GM18519 (cell line): ENCODE measurements at regions not wholly inside any gene's neighbourhood (a gene's known extent, or its start where the extent isn't known, plus 50 kb on each side); places are given as distances from the start of the nearest gene placed in this dataset.
"Not testable (repeated sequence)": the region's sequence is repeated elsewhere in the genome, so short reads cannot be mapped to it uniquely, and the experiment has no call there.

Experiments used
- ATAC-seq: cut with Tn5 transposase; IDR thresholded peaks from one replicate; pipeline ENCODE4 v1.9.1; 2021; ENCODE audit warnings: mild to moderate bottlenecking, moderate library complexity; ENCODE audit not compliant: unreplicated experiment, low FRiP score

DNA sequence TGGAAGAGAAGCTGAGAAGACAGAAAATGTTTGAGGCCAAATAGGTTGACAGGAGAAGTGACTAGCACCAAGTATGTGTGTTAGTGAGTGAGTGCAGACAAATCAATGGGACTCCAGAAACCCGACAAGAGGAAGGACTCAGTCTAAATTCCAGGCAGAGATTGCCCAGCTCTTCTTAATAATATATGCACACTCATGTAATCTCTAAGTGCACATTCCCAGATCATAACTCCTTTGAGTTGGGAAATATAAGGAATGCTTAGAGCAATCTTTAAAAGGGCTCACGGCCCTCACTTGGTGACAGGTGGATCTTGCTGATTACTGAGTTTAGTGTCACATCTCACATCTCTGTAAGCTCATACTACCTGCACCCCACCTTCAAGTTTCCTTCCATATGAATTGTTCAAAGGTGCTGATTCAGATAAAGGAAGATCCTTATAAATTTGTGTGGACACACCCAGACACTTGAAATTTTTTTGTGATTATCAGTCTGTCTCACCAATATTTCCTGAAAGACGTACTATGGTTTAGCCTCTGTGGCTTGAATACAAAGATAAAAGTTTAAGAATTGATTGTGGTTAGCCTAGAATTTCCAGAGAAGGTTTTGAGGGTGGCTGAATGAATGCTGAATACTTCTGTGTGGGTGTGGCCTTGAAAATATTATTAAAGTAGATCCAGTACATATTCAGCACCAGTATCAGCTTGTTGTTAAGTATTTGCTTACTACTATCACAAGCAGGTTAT is 205.1 kb upstream of the UGT8 start:
- ATAC-seq: no peak

DNA sequence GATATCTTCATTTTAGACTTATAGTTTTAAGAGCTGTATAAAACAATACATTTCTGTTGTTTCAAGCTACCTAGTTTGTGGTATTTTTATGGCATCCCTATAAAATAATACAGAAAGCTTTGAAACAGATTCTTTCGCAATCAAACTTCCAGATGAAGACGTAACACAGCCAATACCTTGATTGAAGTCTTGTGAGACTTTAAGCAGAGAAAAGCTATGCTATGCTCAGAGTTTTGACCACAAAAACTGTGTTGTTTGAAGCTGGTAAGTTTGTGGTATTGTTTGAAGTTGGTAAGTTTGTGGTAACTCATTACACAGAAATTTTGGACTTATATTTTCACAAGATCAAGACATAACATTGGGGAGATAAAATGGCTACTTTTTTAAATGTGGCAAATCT is 201.8 kb upstream of the UGT8 start:
- no peak for ATAC-seq

DNA sequence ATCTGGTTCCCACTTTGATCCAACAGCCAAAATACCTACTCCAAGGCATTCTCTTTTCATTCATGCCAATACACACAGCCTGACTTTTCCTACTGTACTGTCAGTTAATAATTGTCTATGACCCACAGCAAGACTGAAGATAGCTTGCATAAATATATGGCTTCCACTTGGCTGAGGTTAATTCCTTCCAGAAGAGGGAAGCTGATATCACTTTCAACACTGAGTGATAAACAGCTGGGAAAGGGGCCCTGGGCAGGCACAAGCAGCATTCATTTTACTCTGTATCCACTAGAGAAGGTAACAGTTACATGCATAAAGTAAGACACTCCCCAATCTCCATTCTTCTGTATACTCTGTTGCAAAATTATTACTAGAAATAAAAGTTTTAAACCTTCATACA is 200.2 kb upstream of the UGT8 start:
- no peak for ATAC-seq

DNA sequence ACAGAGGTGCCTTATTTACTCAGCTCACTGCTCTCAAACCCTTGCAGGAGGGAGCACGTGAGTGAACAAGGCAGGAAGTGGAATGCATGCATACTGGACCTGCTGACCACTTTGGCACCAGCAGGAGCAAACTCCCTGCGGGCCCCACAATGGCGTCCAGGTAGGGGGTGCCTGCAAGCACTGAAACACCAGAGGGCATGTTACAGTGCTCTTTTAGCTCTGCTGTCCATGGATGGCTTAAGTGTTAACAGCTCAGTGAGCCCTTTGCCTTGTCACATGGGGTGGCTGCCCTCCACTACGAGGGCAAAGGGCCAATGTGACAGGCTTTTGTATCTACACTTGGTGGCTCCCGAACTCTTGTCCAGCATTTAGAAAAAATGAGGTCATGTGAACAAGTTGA is 199.5 kb upstream of the UGT8 start:
- ATAC-seq: no peak

DNA sequence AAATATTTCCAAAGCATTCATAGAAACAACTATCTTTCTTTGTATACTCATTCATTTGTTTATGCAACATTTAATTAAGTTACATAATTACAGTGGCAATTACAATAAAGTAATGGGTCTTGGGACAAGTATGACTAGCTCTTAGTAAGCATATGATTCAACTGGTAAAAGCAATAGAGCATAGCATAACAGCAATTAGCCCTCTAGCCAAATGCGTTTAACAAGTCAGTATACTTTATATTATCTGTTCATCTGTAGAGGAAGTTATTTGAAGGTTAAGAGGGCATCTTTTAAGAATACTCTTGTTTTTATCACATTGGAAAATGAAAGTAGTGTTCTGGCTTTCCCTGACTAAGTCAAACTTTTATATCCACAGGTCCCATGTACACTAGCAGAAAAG is 198.1 kb upstream of the UGT8 start:
- no peak for ATAC-seq

DNA sequence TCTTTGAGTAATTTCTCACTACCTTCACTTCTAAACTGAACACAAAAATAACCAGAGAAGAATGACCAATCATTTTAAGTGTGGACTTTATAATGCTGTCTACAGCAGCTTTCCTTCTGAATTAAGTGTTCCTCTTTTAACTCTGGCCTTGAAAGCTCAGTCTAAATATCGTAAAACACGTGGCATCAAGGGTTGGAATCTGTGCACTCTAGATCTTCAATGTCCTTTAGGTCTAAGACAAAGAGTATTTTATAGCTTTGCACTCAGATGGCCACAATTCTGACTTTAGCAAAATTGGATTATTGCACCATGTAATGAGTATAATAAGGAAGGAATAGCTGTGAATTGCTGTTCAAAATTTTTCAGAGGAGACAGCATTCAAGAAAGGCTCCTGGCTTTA is 197.1 kb upstream of the UGT8 start:
- no peak for ATAC-seq

DNA sequence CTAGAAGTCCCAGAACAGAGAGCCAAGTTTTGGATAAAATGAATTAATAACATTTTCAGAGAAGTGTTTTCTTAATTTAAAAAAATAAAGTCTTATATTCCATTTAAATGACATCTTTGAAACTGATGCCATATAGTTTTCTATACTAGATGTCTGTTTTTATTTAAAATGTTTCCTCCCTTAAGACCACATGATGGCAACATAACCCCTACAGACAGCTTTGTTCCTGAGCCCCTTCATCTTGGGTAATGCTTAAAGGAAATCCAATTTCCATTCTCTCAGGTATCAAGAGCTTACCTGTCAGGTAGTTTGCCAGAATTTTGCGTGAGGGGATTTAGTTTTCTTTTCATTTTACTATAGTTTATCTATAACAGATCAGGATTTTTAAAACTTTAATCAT is 181.4 kb upstream of the UGT8 start:
- no peak for ATAC-seq

DNA sequence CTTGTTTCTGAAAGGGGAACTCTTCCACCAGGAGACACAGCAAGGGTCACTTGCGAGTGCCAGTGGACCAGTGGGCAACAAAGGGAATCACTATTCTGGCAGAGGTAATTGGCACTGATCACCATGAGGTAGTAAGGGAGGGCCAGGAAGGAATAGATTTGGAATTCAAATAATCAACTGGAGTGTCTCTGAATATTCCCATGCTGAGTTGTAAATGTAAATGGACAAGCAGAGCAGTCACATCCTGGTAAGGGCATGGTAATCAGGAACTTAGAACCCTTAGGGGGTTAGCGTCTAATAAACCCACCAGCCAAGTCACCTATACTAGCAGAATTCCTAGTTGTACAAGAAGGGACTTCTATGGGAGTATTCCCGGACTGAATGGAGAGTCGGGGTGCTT is 178.5 kb upstream of the UGT8 start:
- no peak for ATAC-seq

DNA sequence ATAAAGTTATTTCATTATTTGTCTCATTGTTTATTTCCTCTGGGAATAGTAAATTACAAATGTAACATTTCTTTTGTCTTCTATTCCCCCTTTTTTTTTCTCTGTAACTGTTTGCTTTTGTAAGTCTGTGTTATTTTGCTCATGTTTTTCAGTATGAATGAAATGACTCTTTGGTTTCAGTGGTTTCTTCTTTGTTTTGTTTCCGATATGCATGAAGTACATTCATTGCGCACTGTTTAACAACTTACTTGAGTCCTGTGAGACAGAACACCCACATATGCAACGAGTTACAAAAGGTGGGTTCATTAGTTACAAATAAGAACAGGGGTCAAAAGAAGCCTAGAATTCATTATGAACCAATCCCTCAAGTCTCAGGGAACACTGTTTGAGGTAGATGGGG is 175.0 kb upstream of the UGT8 start:
- ATAC-seq: peak; percentile 99

DNA sequence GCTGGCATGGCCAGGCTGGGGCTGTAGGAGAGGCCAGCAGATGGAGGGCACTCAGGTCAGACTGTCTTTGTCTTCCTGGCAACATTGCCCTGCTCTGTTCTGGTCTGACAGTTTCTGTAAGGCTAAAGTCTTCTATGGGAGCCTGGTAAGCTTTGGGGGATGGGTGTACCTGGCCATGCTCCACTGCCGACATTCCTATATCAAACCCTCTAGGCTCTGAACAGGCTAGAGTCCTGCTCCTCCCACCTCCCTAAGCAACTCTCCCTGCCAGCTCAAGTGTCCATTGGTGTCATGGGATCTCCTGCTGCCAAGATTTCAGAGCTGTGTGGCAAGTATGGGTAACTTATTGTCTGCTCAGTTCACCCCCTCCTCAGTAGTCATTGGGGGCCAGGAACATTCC is 163.5 kb upstream of the UGT8 start:
- no peak for ATAC-seq

DNA sequence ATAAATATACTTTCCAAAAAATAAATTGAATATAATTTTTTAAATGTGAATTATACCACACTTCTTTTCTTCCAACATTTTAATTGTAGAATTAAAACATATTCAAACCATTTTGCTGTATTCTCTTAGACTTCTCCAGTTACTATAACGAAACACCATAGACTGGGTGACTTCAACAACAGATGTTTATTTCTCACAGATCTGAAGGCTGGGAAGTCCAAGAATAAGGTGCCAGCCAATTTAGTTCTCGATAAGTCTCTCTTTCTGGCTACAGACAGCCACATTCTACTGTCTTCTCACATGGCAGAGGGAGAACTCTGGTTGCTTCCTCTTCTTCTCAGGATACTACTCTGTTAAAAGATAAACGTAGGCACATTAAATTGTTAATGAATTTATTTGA is 155.8 kb upstream of the UGT8 start:
- ATAC-seq: no peak

DNA sequence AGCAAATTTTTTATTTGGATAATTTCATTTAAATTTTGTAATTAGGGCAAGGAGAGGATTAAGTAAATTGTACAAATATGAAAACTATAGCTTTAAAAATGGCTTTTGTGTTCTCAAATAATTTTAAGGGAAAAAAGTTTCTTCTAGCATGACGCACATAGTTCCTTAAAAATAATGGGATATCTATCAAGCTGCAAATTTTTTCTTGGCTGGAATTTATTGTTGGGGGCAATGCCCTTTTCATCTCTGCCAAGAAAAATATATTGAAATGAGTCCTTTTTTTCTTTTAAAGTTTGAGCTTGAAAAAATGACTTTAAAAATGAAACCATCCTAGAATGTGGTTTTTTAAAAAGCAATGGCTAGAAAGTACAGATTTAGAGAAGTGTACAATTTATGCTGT is 154.4 kb upstream of the UGT8 start:
- ATAC-seq: no peak

DNA sequence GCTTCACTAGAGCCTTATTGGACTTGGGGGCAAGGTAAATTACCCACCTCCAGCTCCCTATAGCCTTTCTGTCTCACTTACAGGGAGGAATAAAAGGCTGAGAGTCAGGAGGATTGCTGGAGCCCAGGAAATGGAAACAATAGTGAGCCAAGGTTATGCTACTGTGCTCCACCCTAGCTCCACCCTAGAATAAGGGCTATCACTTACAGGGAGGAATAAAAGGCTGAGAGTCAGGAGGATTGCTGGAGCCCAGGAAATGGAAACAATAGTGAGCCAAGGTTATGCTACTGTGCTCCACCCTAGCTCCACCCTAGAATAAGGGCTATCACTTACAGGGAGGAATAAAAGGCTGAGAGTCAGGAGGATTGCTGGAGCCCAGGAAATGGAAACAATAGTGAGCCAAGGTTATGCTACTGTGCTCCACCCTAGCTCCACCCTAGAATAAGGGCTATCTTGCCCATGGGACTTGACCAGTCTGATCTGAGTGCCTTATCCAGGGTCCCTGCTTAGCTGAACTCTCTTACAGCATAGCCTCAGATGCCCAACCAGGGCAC is 150.6 kb upstream of the UGT8 start:
- ATAC-seq: not testable (repeated sequence)

DNA sequence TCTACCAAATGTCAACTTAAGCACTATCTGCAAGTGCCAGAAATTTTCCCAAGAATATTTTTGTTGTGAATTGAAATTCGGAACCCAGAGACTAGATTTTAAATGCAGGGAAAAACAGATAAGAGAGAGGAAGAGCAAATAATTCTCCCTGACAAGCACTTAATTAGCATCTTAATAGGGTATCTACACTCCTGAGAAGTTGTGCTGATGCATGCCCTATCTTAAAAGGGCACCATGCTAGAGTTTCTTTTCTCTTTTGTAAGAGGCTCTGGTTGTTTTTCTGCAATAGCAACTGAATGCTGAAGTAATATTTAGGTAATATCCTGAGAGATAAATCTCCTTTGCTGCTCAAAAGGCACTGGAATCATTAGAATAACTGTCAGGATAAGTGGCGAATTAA is 139.9 kb upstream of the UGT8 start:
- ATAC-seq: no peak

DNA sequence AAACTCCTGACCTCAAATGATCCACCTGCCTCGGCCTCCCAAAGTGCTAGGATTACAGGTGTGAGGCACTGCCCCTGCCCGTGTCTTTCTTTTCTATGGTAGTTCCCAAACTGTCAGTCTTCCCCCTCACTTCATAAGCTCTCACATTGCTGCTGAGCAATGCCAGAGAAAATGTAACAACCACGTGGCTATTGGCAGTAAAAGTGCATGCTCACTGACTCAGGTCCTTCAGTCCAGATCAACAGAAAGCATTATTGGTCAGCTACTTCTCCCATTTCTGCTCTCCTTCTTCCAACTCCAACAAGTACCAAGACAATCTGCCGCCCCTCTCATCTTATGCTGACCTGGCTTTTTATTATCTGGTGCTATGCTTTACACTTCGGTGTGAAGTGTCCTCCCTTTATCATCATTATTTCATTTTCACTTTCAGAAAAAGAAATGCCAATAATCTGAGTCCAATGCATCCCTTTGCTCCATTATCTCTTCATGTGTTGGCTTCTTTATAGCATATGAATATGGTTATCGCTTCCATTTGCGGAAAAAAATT is 133.8 kb upstream of the UGT8 start:
- no peak for ATAC-seq

DNA sequence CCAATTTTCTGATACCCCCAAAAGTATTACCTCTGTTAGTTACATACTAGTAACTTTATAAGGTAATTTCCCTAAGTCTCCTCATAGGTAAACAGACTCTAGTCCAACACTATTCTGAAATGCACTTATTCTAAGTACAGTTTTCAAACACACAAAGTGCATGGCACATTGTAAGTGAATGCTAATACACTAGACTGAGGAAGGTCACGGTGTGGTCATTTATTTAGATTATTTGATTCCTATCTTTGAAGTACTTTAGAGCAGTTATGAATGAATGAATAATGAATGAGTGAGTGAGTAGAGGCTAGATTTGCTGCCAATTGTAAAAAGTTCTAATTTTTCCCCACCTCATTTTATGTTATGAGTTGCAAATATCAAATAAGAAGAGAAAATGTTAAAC is 132.8 kb upstream of the UGT8 start:
- ATAC-seq: no peak

DNA sequence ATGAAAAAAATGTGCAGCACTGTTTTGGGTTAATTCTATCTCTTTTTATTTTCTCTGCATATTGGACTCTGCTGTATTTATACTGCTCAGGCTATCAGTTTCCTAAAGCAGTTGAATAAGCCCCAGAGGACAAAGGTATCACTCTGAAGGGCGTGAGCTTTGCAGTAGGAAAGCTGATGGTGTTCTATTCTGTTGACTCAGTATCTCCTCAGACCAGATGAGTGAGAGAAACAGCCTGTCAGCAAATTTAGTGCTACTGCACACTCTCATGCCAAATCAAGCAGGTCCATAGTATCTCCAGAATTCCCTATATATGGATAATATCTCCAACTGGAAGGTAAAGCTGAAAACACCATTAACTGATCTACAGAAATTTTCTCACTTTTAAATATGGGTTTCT is 132.3 kb upstream of the UGT8 start:
- no peak for ATAC-seq

DNA sequence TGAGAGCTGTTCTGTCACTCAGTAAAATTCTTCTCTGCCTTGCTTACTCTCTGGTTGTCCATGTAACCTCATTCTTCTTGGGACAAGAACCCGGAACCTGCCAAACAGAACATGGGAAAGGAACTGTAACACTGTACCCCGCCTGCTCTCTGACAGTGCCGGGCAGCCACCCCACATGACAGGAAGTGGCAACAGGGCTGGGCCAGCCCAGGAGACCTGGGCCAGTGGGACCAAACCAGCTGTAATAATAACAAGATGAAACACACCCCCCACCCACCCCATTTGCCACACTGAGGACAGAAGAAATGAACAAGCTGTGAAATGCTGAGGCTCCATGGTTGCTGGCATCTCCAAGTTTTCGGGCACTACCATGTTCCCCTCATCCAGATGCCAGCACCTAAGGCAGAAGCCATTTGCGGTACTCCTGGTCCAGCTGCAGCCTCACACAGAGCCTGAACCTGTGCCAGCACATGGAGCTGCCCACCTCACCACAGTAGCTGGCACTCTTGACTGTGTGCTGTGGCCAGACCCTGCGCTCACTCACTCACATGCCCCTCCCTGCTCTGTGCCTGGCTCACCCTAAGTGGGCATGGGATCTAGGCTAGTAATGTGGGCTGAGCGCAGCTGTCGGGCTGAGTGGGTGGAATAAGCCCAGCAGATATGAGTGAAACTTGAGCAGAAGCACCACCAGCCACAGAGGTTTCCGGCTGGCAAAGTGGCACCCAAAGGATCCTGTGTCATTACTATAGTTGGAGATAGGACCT is 126.2 kb upstream of the UGT8 start:
- no peak for ATAC-seq

DNA sequence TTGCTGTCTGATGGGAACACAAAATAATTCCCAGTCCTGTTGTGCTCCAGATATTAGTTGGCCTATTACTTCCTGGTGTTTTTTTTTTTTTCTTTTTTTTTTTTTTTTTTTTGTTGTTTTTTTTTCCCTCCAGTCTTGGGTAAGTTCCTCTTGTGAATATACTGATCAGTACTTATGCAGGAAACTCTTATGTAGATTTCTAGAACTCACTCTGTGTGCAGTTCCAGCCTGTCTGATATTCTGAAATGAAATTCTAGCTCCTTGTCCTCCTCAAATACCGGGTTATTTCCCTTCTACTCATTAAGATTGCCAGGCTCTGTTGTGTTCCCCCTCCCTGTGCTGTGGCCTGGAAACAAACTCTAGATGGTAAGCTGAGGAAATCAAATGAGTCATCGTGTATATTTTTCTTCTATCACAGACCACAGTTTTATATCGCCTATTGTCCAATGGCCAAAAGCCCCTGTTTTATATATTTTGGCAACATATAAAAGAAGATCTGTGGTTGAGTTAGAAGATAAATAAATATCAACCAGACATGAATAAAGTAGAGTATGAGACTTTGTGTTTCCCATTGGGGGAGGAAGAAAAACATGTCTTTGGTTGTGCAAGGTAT is 124.3 kb upstream of the UGT8 start:
- no peak for ATAC-seq

DNA sequence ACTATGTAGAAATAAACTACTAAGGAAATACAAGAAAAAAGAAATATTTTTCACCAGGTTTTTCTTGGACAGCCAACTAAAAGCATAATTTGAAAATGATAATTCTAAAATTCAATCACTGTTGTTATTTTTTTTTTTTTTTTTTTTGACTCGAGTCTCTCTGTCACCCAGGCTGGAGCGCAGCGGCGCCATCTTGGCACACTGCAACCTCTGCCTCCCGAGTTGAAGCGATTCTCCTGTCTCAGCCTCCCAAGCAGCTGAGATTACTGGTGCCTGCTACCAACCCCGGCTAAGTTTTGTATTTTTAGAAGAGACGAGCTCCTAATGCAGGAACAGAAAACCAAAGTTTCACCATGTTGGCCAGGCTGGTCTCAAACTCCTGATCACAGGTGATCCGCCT is 122.3 kb upstream of the UGT8 start:
- ATAC-seq: no peak

DNA sequence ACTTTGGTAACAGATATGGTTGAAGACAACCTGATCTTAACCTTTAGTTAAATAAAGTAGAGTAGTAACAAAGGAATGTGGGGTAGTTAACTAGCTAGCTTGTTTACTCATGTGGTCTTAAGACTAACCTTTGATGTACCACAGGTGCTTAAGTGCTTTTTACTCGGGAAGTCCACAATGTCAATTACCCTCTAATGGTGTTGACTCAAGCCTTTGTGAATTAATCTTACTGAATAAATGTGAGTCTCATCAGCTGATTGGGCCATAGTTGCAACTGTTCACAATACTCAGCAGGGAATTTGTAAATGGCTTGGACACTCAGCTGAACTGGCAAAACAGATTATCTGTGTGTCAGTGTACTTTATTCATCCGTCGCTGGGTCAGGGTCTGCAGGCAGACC is 119.0 kb upstream of the UGT8 start:
- no peak for ATAC-seq
